CD14-positive monocyte (primary cell): ENCODE measurements at regions not wholly inside any gene's neighbourhood (a gene's known extent, or its start where the extent isn't known, plus 50 kb on each side); places are given as distances from the start of the nearest gene placed in this dataset.
"Not testable (repeated sequence)": the region's sequence is repeated elsewhere in the genome, so short reads cannot be mapped to it uniquely, and the experiment has no call there.

Experiments
- DNase-seq, 3 donors: peaks; one replicate each; pipeline ENCODE4 v3.0.0-alpha.2; 2011 to 2022
- H2AFZ ChIP-seq: 2 replicates; pipeline ENCODE4 v1.6.0; 2012; ENCODE audit warnings: mild to moderate bottlenecking, low read depth, low read length, inconsistent platforms; ENCODE audit not compliant: insufficient read depth, poor library complexity, severe bottlenecking
- H3K27ac ChIP-seq, 2 donors: 1 replicate in 1 of 2; 2 replicates in 1 of 2; pipeline ENCODE4 v1.5.1; 2012 to 2013; ENCODE audit warnings: low read length in 2 of 2, control low read depth in 1 of 2, inconsistent platforms in 1 of 2, low read depth in 1 of 2, mild to moderate bottlenecking in 1 of 2
- H3K27me3 ChIP-seq, 2 donors: one replicate each; pipeline versions ENCODE4 v1.6.0 to v1.6.1; 2011 to 2013; ENCODE audit warnings: low read length in 2 of 2; ENCODE audit not compliant: control insufficient read depth in 2 of 2, insufficient read depth in 2 of 2
- H3K36me3 ChIP-seq, 2 donors: replicated peaks in 1 of 2; 1 replicate in 1 of 2; 2 replicates in 1 of 2; pipeline versions ENCODE4 v1.5.1 to v1.6.1; 2012 to 2013; ENCODE audit warnings: low read length in 2 of 2, control low read depth in 1 of 2, inconsistent platforms in 1 of 2, mild to moderate bottlenecking in 1 of 2; ENCODE audit not compliant: insufficient read depth in 2 of 2, control insufficient read depth in 1 of 2
- H3K4me1 ChIP-seq, 2 donors: 1 replicate in 1 of 2; 2 replicates in 1 of 2; pipeline versions ENCODE4 v1.5.1 to v1.6.1; 2012 to 2013; ENCODE audit warnings: low read length in 2 of 2, control low read depth in 1 of 2, inconsistent platforms in 1 of 2, mild to moderate bottlenecking in 1 of 2, moderate library complexity in 1 of 2; ENCODE audit not compliant: insufficient read depth in 2 of 2, control insufficient read depth in 1 of 2
- H3K4me2 ChIP-seq: replicated peaks from 2 replicates; pipeline ENCODE3; 2012; ENCODE audit warnings: low read length, moderate library complexity, mild to moderate bottlenecking; ENCODE audit not compliant: poor library complexity, severe bottlenecking; ENCODE audit errors: extremely low read depth
- H3K4me3 ChIP-seq, 3 experiments: fragments of 200-600 bp in 1 of 3; sonication (generic) in 1 of 3; replicated peaks in 1 of 3; 1 replicate in 2 of 3; 2 replicates in 1 of 3; pipeline ENCODE4 v1.5.1; 2011 to 2013; ENCODE audit warnings: low read length in 3 of 3, mild to moderate bottlenecking in 3 of 3, control low read depth in 2 of 3, low read depth in 2 of 3, inconsistent platforms in 1 of 3, moderate library complexity in 1 of 3
- H3K79me2 ChIP-seq: 2 replicates; pipeline ENCODE4 v1.6.0; 2012; ENCODE audit warnings: mild to moderate bottlenecking, control low read depth, inconsistent platforms, low read length, moderate library complexity; ENCODE audit not compliant: insufficient read depth
- H3K9ac ChIP-seq: 2 replicates; pipeline ENCODE4 v1.6.0; 2017; ENCODE audit warnings: low read length, mild to moderate bottlenecking; ENCODE audit not compliant: insufficient read depth, poor library complexity, severe bottlenecking
- H3K9me3 ChIP-seq, 2 donors: replicated peaks in 1 of 2; 1 replicate in 1 of 2; 2 replicates in 1 of 2; pipeline versions ENCODE4 v1.5.1 to v1.6.1; 2012 to 2013; ENCODE audit warnings: low read length in 2 of 2, control low read depth in 1 of 2; ENCODE audit not compliant: control insufficient read depth in 1 of 2, insufficient read depth in 1 of 2
- H4K20me1 ChIP-seq: 2 replicates; pipeline ENCODE4 v1.6.0; 2012; ENCODE audit warnings: mild to moderate bottlenecking, low read length, control low read depth, moderate library complexity; ENCODE audit not compliant: insufficient read depth
- H3K27ac Mint-ChIP-seq, 7 donors: one replicate each; pipeline ENCODE4 v1.8.0; 2020; ENCODE audit warnings: mild to moderate bottlenecking in 7 of 7, mixed read lengths in 7 of 7, moderate library complexity in 6 of 7, inconsistent platforms in 2 of 7
- H3K27me3 Mint-ChIP-seq, 3 donors: one replicate each; pipeline ENCODE4 v1.8.0; 2021 to 2022; ENCODE audit warnings: low read depth in 3 of 3, mild to moderate bottlenecking in 3 of 3, mixed read lengths in 3 of 3, moderate library complexity in 3 of 3, inconsistent platforms in 1 of 3
- H3K36me3 Mint-ChIP-seq, 2 donors: one replicate each; pipeline ENCODE4 v1.8.0; 2020; ENCODE audit warnings: mixed read lengths in 2 of 2, inconsistent platforms in 1 of 2, mild to moderate bottlenecking in 1 of 2
- H3K4me1 Mint-ChIP-seq: one replicate; pipeline ENCODE4 v1.8.0; 2020; ENCODE audit warnings: mild to moderate bottlenecking, mixed read lengths
- H3K4me3 Mint-ChIP-seq, 2 donors: one replicate each; pipeline ENCODE4 v1.8.0; 2020; ENCODE audit warnings: mild to moderate bottlenecking in 2 of 2, mixed read lengths in 2 of 2, moderate library complexity in 1 of 2
- H3K9me3 Mint-ChIP-seq, 7 donors: one replicate each; pipeline ENCODE4 v1.8.0; 2020 to 2022; ENCODE audit warnings: mixed read lengths in 7 of 7, mild to moderate bottlenecking in 6 of 7, moderate library complexity in 6 of 7, inconsistent platforms in 2 of 7
- WGBS: methylation state at CpG from one replicate; pipeline ENCODE4 v1.1.5; 2013; ENCODE audit warnings: missing lambda C conversion rate; ENCODE audit not compliant: insufficient coverage; 5-methylcytosine and 5-hydroxymethylcytosine counted together
- intact Hi-C, 2 donors: fragments of 100-400 bp; cut with micrococcal nuclease; formaldehyde crosslinking; loops; one replicate each; pipeline versions ENCODE4 v1.15.0 to v1.15.1; 2023
- TF ChIP-seq, protein P1 (sequence below): fragments of 200-600 bp; IDR thresholded peaks from one replicate; pipeline ENCODE4 v1.8.0; 2022; ENCODE audit warnings: antibody characterized with exemption, mild to moderate bottlenecking

DNA sequence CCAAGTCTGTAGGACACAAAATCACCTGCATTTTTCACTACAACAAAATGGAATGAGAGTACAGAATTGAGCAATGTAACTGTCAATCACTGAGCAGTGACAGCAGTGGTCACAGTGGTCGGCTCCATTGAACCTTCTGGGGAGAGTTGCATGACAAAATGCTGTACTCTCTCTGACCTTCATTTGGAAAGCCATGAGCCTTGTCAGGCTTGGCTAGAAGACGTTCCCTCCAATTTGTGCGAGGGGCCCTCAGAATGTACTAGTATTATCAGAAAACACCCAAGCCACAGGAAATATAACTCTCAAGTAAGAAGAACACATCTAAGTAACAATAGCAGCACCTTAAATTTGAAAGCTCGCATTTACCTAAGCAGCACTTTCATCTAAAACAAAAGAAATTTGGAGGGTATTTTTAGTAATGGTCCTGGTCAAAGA is 425.6 kb upstream of the MEF2C start:
- WGBS = 64% methylated on average over 3 of the region's 4 CpGs
- Histone ChIP-seq H3K27me3 (no peaks in the 10 kb centered on the region), H3K27ac (no peak overlapping the region), H3K9ac (no peak overlapping the region), H3K79me2 (no peaks in the 10 kb centered on the region), H4K20me1 (no peaks in the 10 kb centered on the region), H3K9me3 (no peaks in the 10 kb centered on the region), H2AFZ (no peak overlapping the region), H3K4me1 (peaks cover 11 to 20% of the 10 kb centered on the region in 2 donors), H3K4me3 (no peak overlapping the region), H3K36me3 (no peaks in the 10 kb centered on the region), H3K4me2 (no peak overlapping the region)
- Mint-ChIP-seq H3K4me1 (peaks cover 23% of the 10 kb centered on the region), H3K4me3 (no peak overlapping the region), H3K36me3 (peaks cover 0 to 3% of the 10 kb centered on the region in 2 donors), H3K27me3 (peaks cover 0 to 2% (median 0%) of the 10 kb centered on the region in 3 donors), H3K27ac (no peak overlapping the region), H3K9me3 (peaks cover 0 to 4% (median 3%) of the 10 kb centered on the region in 7 donors)
- no peak for DNase-seq
- TF ChIP-seq, protein P1, sequence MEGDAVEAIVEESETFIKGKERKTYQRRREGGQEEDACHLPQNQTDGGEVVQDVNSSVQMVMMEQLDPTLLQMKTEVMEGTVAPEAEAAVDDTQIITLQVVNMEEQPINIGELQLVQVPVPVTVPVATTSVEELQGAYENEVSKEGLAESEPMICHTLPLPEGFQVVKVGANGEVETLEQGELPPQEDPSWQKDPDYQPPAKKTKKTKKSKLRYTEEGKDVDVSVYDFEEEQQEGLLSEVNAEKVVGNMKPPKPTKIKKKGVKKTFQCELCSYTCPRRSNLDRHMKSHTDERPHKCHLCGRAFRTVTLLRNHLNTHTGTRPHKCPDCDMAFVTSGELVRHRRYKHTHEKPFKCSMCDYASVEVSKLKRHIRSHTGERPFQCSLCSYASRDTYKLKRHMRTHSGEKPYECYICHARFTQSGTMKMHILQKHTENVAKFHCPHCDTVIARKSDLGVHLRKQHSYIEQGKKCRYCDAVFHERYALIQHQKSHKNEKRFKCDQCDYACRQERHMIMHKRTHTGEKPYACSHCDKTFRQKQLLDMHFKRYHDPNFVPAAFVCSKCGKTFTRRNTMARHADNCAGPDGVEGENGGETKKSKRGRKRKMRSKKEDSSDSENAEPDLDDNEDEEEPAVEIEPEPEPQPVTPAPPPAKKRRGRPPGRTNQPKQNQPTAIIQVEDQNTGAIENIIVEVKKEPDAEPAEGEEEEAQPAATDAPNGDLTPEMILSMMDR = no peak
- intact Hi-C loops = loop anchor here in 1 of 2 donors (10.0 kb wide), 1 partner anchor 86 kb away; no protein-coding TSS in a partner anchor

DNA sequence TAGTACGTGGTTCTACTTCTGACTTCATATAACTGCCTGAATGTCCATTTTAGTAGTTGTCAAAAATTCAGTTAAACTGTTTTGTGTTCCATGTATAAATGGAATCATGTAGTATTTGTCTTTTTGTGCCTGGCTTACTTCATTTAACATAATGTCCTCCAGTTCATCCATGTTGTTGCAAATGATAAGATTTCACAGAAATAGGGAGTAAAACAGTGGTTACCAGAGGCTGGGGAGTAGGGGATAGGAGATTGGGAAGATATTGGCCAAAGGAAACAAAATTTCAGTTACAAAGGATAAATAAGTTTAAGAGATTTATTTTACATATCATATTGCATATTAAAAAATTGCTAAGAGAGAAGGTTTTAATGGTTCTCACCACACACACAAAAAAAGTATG is 425.0 kb upstream of the MEF2C start:
- no peaks in the 10 kb centered on the region for H3K36me3 ChIP-seq
- DNase-seq = no peak
- H2AFZ ChIP-seq = no peak overlapping the region
- H3K79me2 ChIP-seq = no peaks in the 10 kb centered on the region
- WGBS = no CpG with 5 or more reads among the region's 1 CpG
- no peaks in the 10 kb centered on the region for H3K27me3 ChIP-seq
- TF ChIP-seq, protein P1 = no peak
- intact Hi-C loops = loop anchor here in 1 of 2 donors (10.0 kb wide), 1 partner anchor 87 kb away; no protein-coding TSS in a partner anchor
- H4K20me1 ChIP-seq = no peaks in the 10 kb centered on the region
- peaks cover 0 to 4% (median 3%) of the 10 kb centered on the region in 7 donors for H3K9me3 Mint-ChIP-seq
- peaks cover 0 to 3% of the 10 kb centered on the region in 2 donors for H3K36me3 Mint-ChIP-seq
- H3K9ac ChIP-seq = no peak overlapping the region
- no peaks in the 10 kb centered on the region for H3K9me3 ChIP-seq
- H3K4me3 Mint-ChIP-seq = no peak overlapping the region
- no peak overlapping the region for H3K4me2 ChIP-seq
- H3K27me3 Mint-ChIP-seq = peaks cover 0 to 2% (median 0%) of the 10 kb centered on the region in 3 donors
- no peak overlapping the region for H3K27ac ChIP-seq
- peaks cover 28% of the 10 kb centered on the region for H3K4me1 Mint-ChIP-seq
- H3K27ac Mint-ChIP-seq = no peak overlapping the region
- peaks cover 17 to 26% of the 10 kb centered on the region in 2 donors for H3K4me1 ChIP-seq
- no peak overlapping the region for H3K4me3 ChIP-seq

DNA sequence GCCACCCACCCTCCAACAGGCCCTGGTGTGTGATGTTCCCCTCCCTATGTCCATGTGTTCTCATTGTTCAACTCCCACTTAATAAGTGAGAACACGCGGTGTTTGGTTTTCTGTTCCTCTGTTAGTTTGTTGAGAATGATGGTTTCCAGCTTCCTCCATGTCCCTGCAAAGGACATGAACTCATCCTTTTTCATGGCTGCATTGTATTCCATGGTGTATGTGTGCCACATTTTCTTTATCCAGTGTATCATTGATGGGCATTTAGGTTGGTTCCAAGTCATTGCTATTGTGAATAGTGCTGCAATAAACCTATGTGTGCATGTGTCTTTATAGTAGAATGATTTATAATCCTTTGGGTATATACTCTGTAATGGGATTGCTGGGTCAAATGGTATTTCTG is 424.2 kb upstream of the MEF2C start:
- not testable (repeated sequence) for H3K9ac ChIP-seq, H3K79me2 ChIP-seq, H3K36me3 ChIP-seq, H3K9me3 ChIP-seq, H3K27me3 Mint-ChIP-seq, H3K27ac ChIP-seq, H3K36me3 Mint-ChIP-seq, H3K4me2 ChIP-seq, H3K27me3 ChIP-seq, DNase-seq, H3K9me3 Mint-ChIP-seq, H3K27ac Mint-ChIP-seq, H3K4me3 Mint-ChIP-seq, H3K4me3 ChIP-seq, H4K20me1 ChIP-seq, H2AFZ ChIP-seq
- no CpG with 5 or more reads among the region's 2 CpGs for WGBS
- peaks cover 23 to 34% of the 10 kb centered on the region in 2 donors for H3K4me1 ChIP-seq
- peaks cover 36% of the 10 kb centered on the region for H3K4me1 Mint-ChIP-seq
- intact Hi-C loops = loop anchor here in 1 of 2 donors (10.0 kb wide), 1 partner anchor 88 kb away; no protein-coding TSS in a partner anchor
